GM12873 (cell line): ENCODE measurements at regions not wholly inside any gene's neighbourhood (a gene's known extent, or its start where the extent isn't known, plus 50 kb on each side); places are given as distances from the start of the nearest gene placed in this dataset.

Source experiments
- TF ChIP-seq, protein P1 (sequence below): IDR thresholded peaks from 2 replicates; pipeline ENCODE4 v1.5.1; 2012; ENCODE audit warnings: low read depth, mild to moderate bottlenecking, moderate library complexity, low read length, control low read depth; ENCODE audit not compliant: insufficient read depth; ENCODE audit errors: missing control alignments

DNA sequence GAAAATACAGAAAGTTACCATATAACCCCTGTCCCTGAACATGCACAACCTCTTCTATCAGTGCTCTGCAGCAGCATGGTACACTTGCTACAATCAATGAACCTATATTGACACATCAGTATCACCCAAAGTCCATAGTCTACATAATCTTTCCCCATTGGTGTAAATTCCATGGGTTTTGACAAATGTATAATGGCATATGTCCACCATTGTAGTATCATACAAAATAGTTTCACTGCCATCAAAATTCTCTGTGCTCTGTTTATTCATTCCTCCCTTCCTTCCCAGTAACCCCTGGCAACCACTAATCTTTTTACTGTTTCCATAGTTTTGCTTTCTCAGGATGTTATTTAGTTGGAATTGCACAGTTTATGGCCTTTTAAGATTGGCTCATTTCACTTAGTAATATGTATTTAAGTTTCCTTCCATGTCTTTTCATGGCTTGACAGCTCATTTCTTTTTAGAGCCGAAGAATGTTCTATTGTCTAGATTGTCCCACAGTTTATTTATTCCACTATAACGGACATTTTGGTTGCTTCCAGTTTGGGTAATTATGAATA lies 1707.0 kb downstream of the EFNA5 start:
- TF ChIP-seq, protein P1, sequence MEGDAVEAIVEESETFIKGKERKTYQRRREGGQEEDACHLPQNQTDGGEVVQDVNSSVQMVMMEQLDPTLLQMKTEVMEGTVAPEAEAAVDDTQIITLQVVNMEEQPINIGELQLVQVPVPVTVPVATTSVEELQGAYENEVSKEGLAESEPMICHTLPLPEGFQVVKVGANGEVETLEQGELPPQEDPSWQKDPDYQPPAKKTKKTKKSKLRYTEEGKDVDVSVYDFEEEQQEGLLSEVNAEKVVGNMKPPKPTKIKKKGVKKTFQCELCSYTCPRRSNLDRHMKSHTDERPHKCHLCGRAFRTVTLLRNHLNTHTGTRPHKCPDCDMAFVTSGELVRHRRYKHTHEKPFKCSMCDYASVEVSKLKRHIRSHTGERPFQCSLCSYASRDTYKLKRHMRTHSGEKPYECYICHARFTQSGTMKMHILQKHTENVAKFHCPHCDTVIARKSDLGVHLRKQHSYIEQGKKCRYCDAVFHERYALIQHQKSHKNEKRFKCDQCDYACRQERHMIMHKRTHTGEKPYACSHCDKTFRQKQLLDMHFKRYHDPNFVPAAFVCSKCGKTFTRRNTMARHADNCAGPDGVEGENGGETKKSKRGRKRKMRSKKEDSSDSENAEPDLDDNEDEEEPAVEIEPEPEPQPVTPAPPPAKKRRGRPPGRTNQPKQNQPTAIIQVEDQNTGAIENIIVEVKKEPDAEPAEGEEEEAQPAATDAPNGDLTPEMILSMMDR = no peak

DNA sequence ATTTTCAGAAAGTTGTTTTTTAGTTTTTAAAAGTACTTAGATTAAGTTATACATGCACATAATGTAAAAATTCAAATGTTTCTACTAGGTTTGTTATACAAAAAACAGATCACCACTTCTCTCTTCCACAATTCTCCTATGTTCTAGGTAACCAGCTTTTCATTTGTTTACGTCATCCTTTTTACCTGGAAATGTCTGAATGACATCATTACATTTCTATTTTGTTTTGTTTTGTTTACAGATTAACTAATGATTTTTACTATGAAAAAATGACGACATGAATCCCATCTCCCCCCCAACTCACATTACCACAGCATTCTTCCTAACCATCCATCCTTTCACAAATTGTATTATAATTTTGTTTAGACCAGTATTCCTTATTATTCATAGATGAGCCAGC lies 1709.2 kb downstream of the EFNA5 start:
- TF ChIP-seq, protein P1 = no peak

DNA sequence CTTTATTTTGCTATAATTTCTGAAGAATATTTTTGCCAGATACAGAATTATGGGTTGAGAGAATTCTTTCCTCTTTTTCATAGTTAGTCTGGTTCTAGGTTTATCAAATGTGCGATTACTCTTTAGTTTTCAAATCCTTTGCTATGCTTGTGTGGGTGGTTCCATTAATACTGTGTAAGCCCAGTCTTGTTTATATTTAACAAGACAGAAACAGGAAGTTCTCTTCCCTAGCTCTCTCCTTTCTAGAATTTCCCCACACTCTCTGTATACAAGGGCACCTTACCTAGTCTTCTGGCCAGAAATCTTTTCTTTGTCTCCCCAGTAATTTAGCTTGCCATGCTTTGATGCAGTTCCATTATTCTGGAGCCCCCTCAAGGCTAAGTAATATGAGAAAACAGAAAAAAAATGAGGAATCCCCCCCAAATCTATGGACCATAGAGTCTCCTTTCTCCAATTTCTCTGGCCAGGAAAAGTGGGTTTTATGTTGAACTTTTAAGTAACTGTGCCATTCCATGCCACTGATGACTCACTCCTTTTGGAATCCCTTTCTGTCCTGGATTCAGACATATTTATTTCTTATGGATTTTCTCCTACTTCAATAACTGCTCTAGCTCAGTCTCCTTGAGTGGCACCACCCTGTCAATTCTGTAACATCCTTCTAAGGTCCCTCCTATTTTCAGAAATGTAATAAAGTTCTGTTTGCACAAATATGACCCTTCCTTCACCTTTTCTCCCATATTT lies 1714.1 kb downstream of the EFNA5 start:
- TF ChIP-seq, protein P1 = no peak

DNA sequence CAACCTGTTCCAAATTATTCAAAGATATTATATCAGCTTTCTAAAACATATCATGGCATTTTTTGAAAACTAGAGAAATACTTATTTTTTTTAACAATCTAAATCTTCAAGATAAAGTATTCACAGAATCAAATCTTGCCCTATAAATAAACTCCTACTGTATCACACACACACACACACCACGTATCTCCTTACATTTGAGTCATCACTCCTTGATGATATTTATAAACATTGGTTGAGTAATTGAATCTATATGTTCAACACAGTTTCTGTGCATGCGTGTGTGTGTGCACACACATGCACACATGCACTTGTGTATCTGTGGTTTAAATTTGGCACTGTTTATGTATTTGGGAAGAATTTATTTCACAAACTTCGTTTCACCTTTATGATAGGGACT lies 1716.4 kb downstream of the EFNA5 start:
- TF ChIP-seq, protein P1 = no peak

DNA sequence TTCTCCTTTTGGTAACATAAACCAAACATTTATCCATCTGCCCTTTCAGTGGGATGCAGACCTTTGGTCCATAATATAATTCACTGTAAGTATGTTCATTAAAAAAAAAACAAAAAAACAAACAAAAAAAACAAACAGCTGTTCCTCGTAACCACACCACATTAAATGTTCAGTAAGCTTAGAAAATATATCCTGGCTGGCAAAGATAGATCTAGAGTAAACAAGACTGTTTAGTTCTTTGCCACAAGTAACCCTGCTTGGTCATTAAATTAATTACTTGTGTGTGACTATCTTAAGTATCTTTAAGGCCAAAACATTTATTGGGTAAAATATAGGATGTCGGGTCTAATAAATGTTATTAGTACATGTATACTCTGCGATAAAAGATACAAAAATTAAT lies 1717.1 kb downstream of the EFNA5 start:
- TF ChIP-seq, protein P1 = no peak

DNA sequence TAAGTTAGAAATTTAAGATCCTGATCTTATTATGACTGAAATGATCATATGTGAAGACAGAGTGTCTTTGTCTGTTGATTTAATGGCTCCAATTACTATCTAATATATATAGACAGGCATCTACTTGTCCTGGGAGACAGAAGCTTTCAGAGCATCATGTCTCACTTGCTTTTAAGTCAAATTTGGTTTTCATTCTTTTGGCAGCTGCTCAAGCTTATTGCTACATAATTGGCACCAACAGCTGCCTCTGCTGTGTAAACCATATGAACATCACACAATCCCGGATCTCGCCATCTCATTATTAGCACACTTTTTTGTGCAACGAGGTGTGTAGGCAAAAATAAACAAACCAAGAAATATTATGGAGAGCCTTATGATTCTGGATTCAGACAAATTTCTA lies 1717.9 kb downstream of the EFNA5 start:
- TF ChIP-seq, protein P1 = no peak

DNA sequence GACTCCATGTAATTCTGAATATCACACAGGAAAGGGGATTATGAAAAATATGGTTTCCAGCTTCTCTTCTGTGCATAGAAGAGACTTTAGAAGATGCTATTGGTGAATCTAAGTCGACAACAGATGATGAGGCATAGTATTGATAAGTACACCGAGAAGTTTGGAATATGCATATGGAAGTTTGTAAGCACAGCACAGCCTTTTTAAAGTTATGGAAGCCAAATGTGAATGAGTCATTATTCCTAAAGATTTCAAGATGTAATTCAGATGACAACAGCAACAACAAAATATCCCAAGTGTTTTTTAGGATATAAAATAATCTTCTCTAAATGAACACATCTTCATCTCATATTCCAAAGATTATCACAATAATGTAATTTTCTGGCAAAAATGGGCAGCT lies 1723.3 kb downstream of the EFNA5 start:
- TF ChIP-seq, protein P1 = no peak
